ENCODE measurements at regions not wholly inside any gene's neighbourhood (a gene's known extent, or its start where the extent isn't known, plus 50 kb on each side); places are given as distances from the start of the nearest gene placed in this dataset.

DNA sequence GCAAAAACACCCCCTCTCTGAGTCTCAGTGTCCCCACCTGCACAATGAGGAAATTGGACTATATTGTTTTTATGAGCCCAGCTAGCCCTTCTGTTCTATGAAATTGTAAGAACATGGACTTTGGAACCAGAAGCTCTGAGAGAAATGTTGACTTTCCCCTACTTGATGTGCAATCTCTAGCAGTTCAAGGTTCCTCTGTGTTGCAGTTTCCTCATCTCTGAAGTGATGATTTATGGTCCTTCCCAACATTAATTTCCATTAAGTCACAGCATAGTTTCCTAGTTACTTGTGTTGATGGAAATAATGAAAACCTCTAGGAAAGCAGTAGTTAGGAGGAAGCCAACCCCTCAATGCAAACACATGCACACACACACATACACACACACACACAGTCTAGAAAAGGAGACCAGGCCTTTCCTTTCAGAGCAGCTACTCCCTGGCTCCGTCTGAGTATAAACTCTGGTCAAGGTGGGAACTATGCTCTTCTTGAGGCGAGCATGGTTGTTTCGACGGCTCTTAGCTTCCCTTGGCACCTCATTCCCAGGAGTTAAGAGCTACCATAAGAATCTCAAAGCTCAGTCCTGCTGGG, 518.4 kb downstream of the SOX6 start:
- no peak overlapping the region for H3K4me2 ChIP-seq (ENCODE audit: low read length)
- no peak overlapping the region for H3K27ac ChIP-seq (ENCODE audit: low read length)
- ChIA-PET POLR2A (ENCODE audit: unreplicated experiment) (no interaction called here), CTCF (no interaction called here)
- no peaks in the 10 kb centered on the region for H3K27me3 ChIP-seq (ENCODE audit: low read length)
- H3F3A ChIP-seq (ENCODE audit: low read length, unreplicated experiment) = no peaks in the 10 kb centered on the region
- TF ChIP-seq EZH2phosphoT487 (IDR thresholded peaks at IDR 0.05; ENCODE audit: borderline replicate concordance, low read length) (no peak), EZH2 (IDR thresholded peaks at IDR 0.05; ENCODE audit: low read length, unreplicated experiment) (no peak), CTCF (conservative IDR thresholded peaks at IDR 0.05; ENCODE audit: low read depth, low read length) (no peak)
- no TSS peak for BruUV-seq (replicated peaks)
- no peaks in the 10 kb centered on the region for H3K9me2 ChIP-seq (replicated peaks; ENCODE audit: low read length)
- H4K20me1 ChIP-seq (ENCODE audit: low read length) = no peaks in the 10 kb centered on the region
- H3K9me3 ChIP-seq (ENCODE audit: low read length) = no peaks in the 10 kb centered on the region
- no peaks in the 10 kb centered on the region for H3K4me1 ChIP-seq (ENCODE audit: insufficient read depth, low read length)
- no peaks in the 10 kb centered on the region for H3K79me2 ChIP-seq (ENCODE audit: low read length)
- H3K36me3 ChIP-seq (ENCODE audit: low read depth, low read length) = no peaks in the 10 kb centered on the region
- no peak for ATAC-seq
- DNase-seq = no peak
- H2AFZ ChIP-seq (ENCODE audit: low read length) = no peak overlapping the region
- H3K9ac ChIP-seq (ENCODE audit: low read length) = no peak overlapping the region
- H3K4me3 ChIP-seq (ENCODE audit: low read length) = no peak overlapping the region
- intact Hi-C loops (cut with micrococcal nuclease) = no loop called here

DNA sequence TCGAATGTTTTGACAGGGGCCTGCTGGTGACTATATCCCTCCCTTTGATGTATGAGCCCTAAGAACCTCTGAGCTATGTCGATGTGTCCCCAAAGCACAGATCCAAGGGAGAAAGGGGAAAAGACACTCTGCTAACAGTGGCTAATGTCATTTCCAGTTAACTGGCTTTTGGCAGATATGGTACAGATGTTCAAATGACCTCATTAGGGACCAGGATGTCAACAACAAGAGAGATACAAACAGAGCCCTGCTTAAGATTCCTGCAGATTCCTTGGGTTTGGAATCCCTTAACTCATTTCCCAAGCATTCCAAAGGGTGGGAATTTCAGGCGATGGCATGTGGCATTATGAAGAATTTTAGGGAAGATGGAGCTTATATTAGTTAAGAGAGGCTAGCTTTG, 517.3 kb downstream of the SOX6 start:
- no peak overlapping the region for H2AFZ ChIP-seq (ENCODE audit: low read length)
- H3K9ac ChIP-seq (ENCODE audit: low read length) = no peak overlapping the region
- no peak overlapping the region for H3K4me3 ChIP-seq (ENCODE audit: low read length)
- H3K79me2 ChIP-seq (ENCODE audit: low read length) = no peaks in the 10 kb centered on the region
- no TSS peak for BruUV-seq (replicated peaks)
- H3K27ac ChIP-seq (ENCODE audit: low read length) = no peak overlapping the region
- H3K4me1 ChIP-seq (ENCODE audit: insufficient read depth, low read length) = no peaks in the 10 kb centered on the region
- ATAC-seq = no peak
- H3K9me3 ChIP-seq (ENCODE audit: low read length) = no peaks in the 10 kb centered on the region
- no peaks in the 10 kb centered on the region for H3K9me2 ChIP-seq (replicated peaks; ENCODE audit: low read length)
- no peaks in the 10 kb centered on the region for H3K36me3 ChIP-seq (ENCODE audit: low read depth, low read length)
- no peak for TF ChIP-seq EZH2phosphoT487 (IDR thresholded peaks at IDR 0.05; ENCODE audit: borderline replicate concordance, low read length)
- no peak for TF ChIP-seq EZH2 (IDR thresholded peaks at IDR 0.05; ENCODE audit: low read length, unreplicated experiment)
- no peak for TF ChIP-seq CTCF (conservative IDR thresholded peaks at IDR 0.05; ENCODE audit: low read depth, low read length)
- no peak overlapping the region for H3K4me2 ChIP-seq (ENCODE audit: low read length)
- H3K27me3 ChIP-seq (ENCODE audit: low read length) = no peaks in the 10 kb centered on the region
- no peaks in the 10 kb centered on the region for H3F3A ChIP-seq (ENCODE audit: low read length, unreplicated experiment)
- ChIA-PET POLR2A (ENCODE audit: unreplicated experiment) (no interaction called here), CTCF (no interaction called here)
- no peaks in the 10 kb centered on the region for H4K20me1 ChIP-seq (ENCODE audit: low read length)
- intact Hi-C loops (cut with micrococcal nuclease) = no loop called here
- DNase-seq = no peak

- H3K4me1 ChIP-seq (ENCODE audit: insufficient read depth, low read length) = no peaks in the 10 kb centered on the region
- no peaks in the 10 kb centered on the region for H3K9me3 ChIP-seq (ENCODE audit: low read length)
- no peaks in the 10 kb centered on the region for H4K20me1 ChIP-seq (ENCODE audit: low read length)
- ChIA-PET POLR2A (ENCODE audit: unreplicated experiment) (no interaction called here), CTCF (no interaction called here)
- BruUV-seq (replicated peaks) = no TSS peak
- H3K27me3 ChIP-seq (ENCODE audit: low read length) = no peaks in the 10 kb centered on the region
- intact Hi-C loops (cut with micrococcal nuclease) = no loop called here
- no peak overlapping the region for H3K27ac ChIP-seq (ENCODE audit: low read length)
- ATAC-seq (no peak), DNase-seq (no peak)
- no peaks in the 10 kb centered on the region for H3F3A ChIP-seq (ENCODE audit: low read length, unreplicated experiment)
- no peaks in the 10 kb centered on the region for H3K9me2 ChIP-seq (replicated peaks; ENCODE audit: low read length)
- H3K4me2 ChIP-seq (ENCODE audit: low read length) = no peak overlapping the region
- H3K79me2 ChIP-seq (ENCODE audit: low read length) = no peaks in the 10 kb centered on the region
- no peaks in the 10 kb centered on the region for H3K36me3 ChIP-seq (ENCODE audit: low read depth, low read length)
- no peak overlapping the region for H2AFZ ChIP-seq (ENCODE audit: low read length)
- no peak overlapping the region for H3K4me3 ChIP-seq (ENCODE audit: low read length)
- H3K9ac ChIP-seq (ENCODE audit: low read length) = no peak overlapping the region
- TF ChIP-seq EZH2phosphoT487 (IDR thresholded peaks at IDR 0.05; ENCODE audit: borderline replicate concordance, low read length) = no peak
- no peak for TF ChIP-seq CTCF (conservative IDR thresholded peaks at IDR 0.05; ENCODE audit: low read depth, low read length)
- no peak for TF ChIP-seq EZH2 (IDR thresholded peaks at IDR 0.05; ENCODE audit: low read length, unreplicated experiment)
Observed at GRCh38 chr11:15840966-15841365, 515.4 kb downstream of the SOX6 start.
